Esophagus muscularis mucosa (tissue), 3 donors: ENCODE measurements at regions not wholly inside any gene's neighbourhood (a gene's known extent, or its start where the extent isn't known, plus 50 kb on each side); places are given as distances from the start of the nearest gene placed in this dataset.

ENCODE experiments used
- POLR2A ChIP-seq: fragments of 450-650 bp; IDR thresholded peaks from one replicate; pipeline ENCODE4 v1.6.1; 2017; ENCODE audit warnings: antibody characterized with exemption, moderate library complexity, mild to moderate bottlenecking, low read depth
- POLR2AphosphoS5 ChIP-seq, 2 donors: sonication (generic); formaldehyde crosslinking; IDR thresholded peaks; one replicate each; pipeline ENCODE4 v1.6.1; 2017; ENCODE audit warnings: antibody characterized with exemption in 2 of 2
- TF ChIP-seq, protein P1 (sequence below), 3 experiments: fragments of 200-600 bp in 2 of 3; fragments of 450-650 bp in 1 of 3; sonication (generic) in 2 of 3; IDR thresholded peaks; one replicate each; pipeline ENCODE4 v1.5.1; 2017 to 2019; ENCODE audit warnings: antibody characterized with exemption in 3 of 3, mild to moderate bottlenecking in 2 of 3, moderate library complexity in 1 of 3

DNA sequence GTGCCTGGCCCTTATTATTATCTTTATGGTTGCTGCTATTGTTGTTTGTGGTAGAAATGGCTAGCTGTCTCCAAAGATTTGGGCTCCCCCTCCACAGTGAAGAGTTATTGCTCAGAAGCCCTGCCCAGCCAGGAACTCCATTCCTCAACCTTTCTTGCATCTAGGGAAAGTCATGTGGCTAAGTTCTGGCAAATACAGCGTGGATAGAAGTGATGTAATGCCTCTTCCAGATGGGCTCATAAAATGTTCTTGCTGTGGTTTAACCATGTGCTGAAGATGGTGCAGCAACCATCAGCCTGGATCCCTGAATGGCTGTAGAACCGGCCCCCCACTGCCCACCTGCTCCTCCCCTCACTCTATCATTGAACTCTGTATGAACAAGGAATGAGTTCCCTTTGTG is 203.5 kb upstream of the E2F8 start:
- TF ChIP-seq, protein P1, sequence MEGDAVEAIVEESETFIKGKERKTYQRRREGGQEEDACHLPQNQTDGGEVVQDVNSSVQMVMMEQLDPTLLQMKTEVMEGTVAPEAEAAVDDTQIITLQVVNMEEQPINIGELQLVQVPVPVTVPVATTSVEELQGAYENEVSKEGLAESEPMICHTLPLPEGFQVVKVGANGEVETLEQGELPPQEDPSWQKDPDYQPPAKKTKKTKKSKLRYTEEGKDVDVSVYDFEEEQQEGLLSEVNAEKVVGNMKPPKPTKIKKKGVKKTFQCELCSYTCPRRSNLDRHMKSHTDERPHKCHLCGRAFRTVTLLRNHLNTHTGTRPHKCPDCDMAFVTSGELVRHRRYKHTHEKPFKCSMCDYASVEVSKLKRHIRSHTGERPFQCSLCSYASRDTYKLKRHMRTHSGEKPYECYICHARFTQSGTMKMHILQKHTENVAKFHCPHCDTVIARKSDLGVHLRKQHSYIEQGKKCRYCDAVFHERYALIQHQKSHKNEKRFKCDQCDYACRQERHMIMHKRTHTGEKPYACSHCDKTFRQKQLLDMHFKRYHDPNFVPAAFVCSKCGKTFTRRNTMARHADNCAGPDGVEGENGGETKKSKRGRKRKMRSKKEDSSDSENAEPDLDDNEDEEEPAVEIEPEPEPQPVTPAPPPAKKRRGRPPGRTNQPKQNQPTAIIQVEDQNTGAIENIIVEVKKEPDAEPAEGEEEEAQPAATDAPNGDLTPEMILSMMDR (IDR thresholded peaks at IDR 0.05) = no peak
- TF ChIP-seq POLR2AphosphoS5 (IDR thresholded peaks at IDR 0.05) (no peak), POLR2A (no peak)
